22Rv1 (cell line): ENCODE measurements at regions not wholly inside any gene's neighbourhood (a gene's known extent, or its start where the extent isn't known, plus 50 kb on each side); places are given as distances from the start of the nearest gene placed in this dataset.

Experiments
- H3K27ac ChIP-seq: fragments of 450-650 bp; 2 replicates; pipeline ENCODE4 v1.5.1; 2017
- CTCF ChIP-seq: fragments of 450-650 bp; IDR thresholded peaks from 2 replicates; pipeline ENCODE4 v1.5.1; 2017; ENCODE audit warnings: mild to moderate bottlenecking
- ZFX ChIP-seq: fragments of 450-650 bp; IDR thresholded peaks from 2 replicates; pipeline ENCODE4 v1.6.1; 2017; ENCODE audit warnings: antibody characterized with exemption, borderline replicate concordance

GRCh38 chr13:31064636-31065035 lies 97.1 kb downstream of the HSPH1 start:
- TF ChIP-seq CTCF: no peak
- no peak for TF ChIP-seq ZFX
- no peak overlapping the region for H3K27ac ChIP-seq

- TF ChIP-seq CTCF: no peak
- no peak for TF ChIP-seq ZFX
- H3K27ac ChIP-seq: no peak overlapping the region
Observed at GRCh38 chr13:31063772-31064171, 97.9 kb downstream of the HSPH1 start.

GRCh38 chr13:31060655-31061054 lies 101.0 kb downstream of the HSPH1 start:
- no peak for TF ChIP-seq ZFX
- no peak for TF ChIP-seq CTCF
- no peak overlapping the region for H3K27ac ChIP-seq

- TF ChIP-seq ZFX (no peak), CTCF (no peak)
- H3K27ac ChIP-seq: no peak overlapping the region
Observed at GRCh38 chr13:31060220-31060619, 101.5 kb downstream of the HSPH1 start.

- TF ChIP-seq CTCF (no peak), ZFX (no peak)
- no peak overlapping the region for H3K27ac ChIP-seq
Observed at GRCh38 chr13:31057403-31058033, 104.2 kb downstream of the HSPH1 start.

- TF ChIP-seq CTCF (no peak), ZFX (no peak)
- no peak overlapping the region for H3K27ac ChIP-seq
Observed at GRCh38 chr13:31056644-31057271, 104.9 kb downstream of the HSPH1 start.

GRCh38 chr13:31055589-31055988 lies 106.1 kb downstream of the HSPH1 start:
- TF ChIP-seq CTCF (no peak), ZFX (no peak)

More at GRCh38 chr13:31055589-31055988, 106.1 kb downstream of the HSPH1 start:
- H3K27ac ChIP-seq: no peak overlapping the region
